ENCODE measurements at regions not wholly inside any gene's neighbourhood (a gene's known extent, or its start where the extent isn't known, plus 50 kb on each side); places are given as distances from the start of the nearest gene placed in this dataset.

DNA sequence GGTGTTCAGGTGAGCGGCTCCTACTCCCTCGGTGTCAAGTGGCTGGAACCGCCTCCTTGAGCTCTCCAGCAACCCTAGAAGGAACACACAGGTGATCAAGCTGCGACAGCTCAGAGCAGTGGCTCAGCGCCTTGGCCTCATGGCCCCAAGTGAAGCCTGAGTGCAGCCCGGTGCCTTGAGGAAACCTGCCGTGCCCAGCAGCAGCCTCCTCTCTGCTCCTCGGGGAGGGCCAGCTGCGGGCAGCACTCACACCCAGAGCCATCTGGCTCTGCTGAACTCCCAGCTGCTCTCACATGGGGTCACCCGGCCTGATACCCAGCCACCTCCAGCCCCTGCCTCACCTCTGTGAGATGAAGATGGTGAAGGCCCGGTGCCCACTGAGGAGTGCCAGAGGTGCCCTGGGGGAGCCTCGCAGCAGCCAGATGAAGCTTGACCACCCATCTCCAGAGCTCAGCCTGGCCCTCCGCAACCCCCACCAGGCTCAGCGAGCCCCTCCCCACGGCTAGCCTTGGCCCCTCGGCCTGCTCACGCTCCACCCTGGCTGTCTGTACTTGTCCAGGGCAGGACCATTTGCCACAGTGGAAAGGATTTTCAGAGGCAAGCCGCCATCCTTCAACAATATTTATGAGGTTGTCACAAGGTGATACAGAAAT is 70.6 kb upstream of the RAB6C start:
- ATAC-seq (no peak), DNase-seq (peak; percentile 58)
- TF ChIP-seq, protein P1, sequence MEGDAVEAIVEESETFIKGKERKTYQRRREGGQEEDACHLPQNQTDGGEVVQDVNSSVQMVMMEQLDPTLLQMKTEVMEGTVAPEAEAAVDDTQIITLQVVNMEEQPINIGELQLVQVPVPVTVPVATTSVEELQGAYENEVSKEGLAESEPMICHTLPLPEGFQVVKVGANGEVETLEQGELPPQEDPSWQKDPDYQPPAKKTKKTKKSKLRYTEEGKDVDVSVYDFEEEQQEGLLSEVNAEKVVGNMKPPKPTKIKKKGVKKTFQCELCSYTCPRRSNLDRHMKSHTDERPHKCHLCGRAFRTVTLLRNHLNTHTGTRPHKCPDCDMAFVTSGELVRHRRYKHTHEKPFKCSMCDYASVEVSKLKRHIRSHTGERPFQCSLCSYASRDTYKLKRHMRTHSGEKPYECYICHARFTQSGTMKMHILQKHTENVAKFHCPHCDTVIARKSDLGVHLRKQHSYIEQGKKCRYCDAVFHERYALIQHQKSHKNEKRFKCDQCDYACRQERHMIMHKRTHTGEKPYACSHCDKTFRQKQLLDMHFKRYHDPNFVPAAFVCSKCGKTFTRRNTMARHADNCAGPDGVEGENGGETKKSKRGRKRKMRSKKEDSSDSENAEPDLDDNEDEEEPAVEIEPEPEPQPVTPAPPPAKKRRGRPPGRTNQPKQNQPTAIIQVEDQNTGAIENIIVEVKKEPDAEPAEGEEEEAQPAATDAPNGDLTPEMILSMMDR (IDR thresholded peaks at IDR 0.05) = no peak
- no peaks in the 10 kb centered on the region for H3K4me1 ChIP-seq
- no peaks in the 10 kb centered on the region for H3K36me3 ChIP-seq
- H3K27me3 ChIP-seq = no peaks in the 10 kb centered on the region
- no peaks in the 10 kb centered on the region for H3K9me3 ChIP-seq
- intact Hi-C loops (cut with DNase I) = no loop called here
- no peak overlapping the region for H3K27ac ChIP-seq
- H3K4me3 ChIP-seq = no peak overlapping the region

DNA sequence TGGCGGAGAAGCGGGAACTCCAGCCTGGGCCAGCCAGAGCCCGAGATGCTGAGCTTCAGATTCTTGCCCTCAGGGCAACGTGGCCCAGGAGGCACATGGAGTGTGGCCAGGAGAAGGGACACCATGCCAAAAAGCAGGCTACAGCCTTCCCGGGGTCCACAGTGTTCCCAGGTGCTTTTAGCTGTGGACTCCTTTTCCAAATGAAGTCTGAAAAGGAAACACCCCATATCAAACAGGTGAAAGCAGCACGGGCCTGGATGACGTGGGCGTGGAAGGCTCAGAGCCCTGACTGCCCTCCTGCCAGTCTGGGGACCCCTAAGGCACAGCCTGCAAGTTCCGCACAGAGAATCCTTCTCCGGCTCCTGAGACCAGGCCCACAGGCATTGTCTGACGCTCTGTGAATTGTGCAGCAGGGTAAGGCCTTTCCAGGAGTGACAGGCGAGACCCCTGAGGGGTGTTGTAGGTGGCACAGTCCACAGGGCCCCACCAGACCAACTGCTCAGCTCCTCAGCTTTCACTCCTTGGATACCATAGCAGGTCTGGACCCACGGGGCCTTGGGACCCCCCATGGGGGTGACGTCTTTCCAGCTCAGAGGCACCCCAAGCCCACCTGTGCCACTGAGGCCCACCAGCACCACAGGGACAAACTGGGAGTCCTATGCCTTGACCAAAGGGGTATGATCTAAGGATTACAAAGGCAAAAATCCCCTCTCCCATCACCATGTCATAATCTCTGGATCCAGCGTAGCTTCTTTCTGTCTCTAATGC is 69.6 kb upstream of the RAB6C start:
- Histone ChIP-seq H3K27me3 (no peaks in the 10 kb centered on the region), H3K4me1 (no peaks in the 10 kb centered on the region), H3K4me3 (no peak overlapping the region), H3K9me3 (no peaks in the 10 kb centered on the region), H3K27ac (no peak overlapping the region), H3K36me3 (no peaks in the 10 kb centered on the region)
- intact Hi-C loops (cut with DNase I) = no loop called here
- TF ChIP-seq, protein P1 (IDR thresholded peaks at IDR 0.05) = no peak
- ATAC-seq (no peak), DNase-seq (peak; percentile 44)

DNA sequence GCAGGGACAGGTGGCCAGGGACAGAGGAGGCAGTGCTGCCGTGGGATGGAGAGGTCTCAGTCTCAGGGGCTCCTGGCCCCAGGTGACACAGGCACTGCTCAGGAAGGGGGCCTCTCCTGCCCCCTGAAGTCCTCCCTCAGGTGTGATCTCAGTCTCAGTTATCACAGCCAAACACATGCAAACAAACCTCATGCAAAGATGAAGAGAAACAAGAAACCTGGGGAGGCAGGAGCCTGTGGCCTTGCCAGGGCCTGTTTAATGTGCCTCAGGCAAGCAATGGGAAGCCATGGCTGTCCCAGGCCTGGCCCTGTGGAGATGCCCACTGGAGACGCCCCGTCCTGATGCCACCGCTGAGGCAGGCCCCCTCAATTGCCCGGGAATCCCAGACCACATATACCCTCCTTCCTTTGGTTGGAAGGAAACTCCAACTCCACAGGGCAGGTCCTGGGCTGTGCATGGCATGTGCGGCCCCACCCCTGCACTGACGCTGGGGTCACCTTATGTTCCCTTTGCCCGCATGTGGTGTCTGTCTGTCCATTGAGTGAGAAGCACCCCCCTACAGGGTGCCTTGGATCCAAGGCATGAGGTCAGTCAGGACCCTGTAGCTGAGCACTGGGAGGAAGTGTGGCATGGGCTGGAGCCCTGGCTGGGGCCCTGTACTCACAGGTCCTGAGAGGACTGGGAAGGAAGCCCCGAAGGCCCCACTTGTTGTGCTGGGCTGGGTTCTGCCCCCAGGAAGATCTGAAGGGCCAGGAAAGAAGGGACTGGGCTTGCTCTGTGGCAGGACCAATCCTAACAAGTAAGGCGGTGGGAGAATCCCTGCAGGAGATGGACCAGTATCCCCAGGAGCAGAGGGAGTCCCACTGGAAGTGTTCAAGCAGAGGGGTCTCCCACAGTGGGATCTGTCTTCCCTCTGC is 68.8 kb upstream of the RAB6C start:
- H3K27ac ChIP-seq = no peak overlapping the region
- no peaks in the 10 kb centered on the region for H3K36me3 ChIP-seq
- H3K9me3 ChIP-seq = no peaks in the 10 kb centered on the region
- no peaks in the 10 kb centered on the region for H3K4me1 ChIP-seq
- intact Hi-C loops (cut with DNase I) = no loop called here
- no peak overlapping the region for H3K4me3 ChIP-seq
- DNase-seq (no peak), ATAC-seq (no peak)
- no peaks in the 10 kb centered on the region for H3K27me3 ChIP-seq
- TF ChIP-seq, protein P1 (IDR thresholded peaks at IDR 0.05) = no peak

DNA sequence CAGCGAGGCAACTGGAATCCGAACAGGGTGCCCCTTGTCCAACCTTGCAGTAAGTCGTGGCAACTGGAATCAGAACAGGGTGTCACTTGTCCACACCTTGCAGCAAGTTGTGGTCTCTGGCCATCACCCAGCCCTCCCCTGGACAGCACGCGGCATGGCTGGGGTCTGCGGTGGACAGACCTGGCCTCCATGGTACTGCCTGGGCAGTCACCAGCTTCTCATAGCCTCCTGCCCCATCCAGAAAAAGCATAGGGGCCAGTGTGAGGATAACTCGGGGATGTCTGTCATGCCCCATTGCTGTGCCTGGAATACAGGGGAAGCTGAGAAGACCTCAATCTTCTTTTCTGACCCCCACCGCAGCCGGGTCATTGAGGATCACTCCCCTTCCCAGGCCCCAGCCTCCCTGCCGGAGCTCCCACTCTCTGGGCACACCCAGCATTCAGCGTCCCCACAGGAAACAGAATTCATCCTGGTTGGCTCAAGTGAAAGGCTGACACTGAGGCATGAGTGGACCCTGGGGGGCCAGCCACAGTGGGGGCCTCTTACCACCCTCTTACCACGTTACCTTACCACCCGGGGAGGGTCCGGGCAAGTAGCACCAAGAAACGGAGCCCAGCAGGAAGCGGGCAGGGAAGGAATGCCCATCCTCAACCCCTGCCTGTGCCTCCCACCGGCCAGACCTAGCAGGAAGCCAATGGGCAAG is 68.0 kb upstream of the RAB6C start:
- DNase-seq = no peak
- ATAC-seq = no peak
- Histone ChIP-seq H3K4me3 (no peak overlapping the region), H3K27me3 (no peaks in the 10 kb centered on the region), H3K4me1 (no peaks in the 10 kb centered on the region), H3K9me3 (no peaks in the 10 kb centered on the region), H3K27ac (no peak overlapping the region), H3K36me3 (no peaks in the 10 kb centered on the region)
- intact Hi-C loops (cut with DNase I) = no loop called here
- TF ChIP-seq, protein P1 (IDR thresholded peaks at IDR 0.05) = no peak

DNA sequence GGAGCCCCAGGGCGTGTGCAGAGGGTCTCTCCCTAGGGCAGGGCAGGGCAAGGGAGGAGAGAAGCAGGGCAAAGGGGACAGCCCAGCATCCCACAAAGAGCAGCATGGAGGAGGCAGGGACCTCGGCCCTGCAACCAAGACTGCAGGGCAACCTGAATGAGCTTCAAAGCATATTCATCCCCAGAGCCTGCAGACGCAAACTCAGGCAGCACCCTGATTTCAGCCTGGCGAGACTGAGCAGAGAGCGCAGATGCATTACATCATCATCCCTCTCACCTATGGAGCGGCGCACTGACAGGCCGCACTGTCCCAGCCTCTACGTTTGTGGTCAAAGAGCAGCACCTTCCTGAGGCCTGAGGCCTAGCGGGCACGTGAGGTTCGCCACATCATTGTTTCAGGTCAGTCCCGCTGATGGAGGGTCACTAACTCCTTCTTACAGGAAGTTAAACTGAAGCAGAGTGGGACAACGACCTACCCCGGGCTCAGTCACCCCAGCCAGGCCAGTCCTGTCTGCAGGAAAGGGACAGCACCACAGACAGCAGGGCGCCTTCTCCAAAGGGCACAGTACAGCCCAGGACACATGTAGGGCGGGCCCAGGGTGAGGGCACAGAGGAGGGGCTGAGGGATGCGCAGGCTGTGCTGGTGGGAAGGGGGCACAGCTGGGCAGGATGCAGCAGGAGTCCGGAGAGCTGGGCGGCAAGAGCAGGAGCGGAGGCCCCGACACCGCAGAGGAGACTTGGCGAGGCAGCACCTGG is 67.2 kb upstream of the RAB6C start:
- TF ChIP-seq, protein P1 (IDR thresholded peaks at IDR 0.05) = no peak
- Histone ChIP-seq H3K27me3 (no peaks in the 10 kb centered on the region), H3K36me3 (no peaks in the 10 kb centered on the region), H3K27ac (no peak overlapping the region), H3K9me3 (no peaks in the 10 kb centered on the region), H3K4me1 (no peaks in the 10 kb centered on the region), H3K4me3 (no peak overlapping the region)
- no peak for ATAC-seq
- intact Hi-C loops (cut with DNase I) = no loop called here
- no peak for DNase-seq
